NCI-H2227 (cell line): ENCODE measurements at regions not wholly inside any gene's neighbourhood (a gene's known extent, or its start where the extent isn't known, plus 50 kb on each side); places are given as distances from the start of the nearest gene placed in this dataset.
"Not testable (repeated sequence)": the region's sequence is repeated elsewhere in the genome, so short reads cannot be mapped to it uniquely, and the experiment has no call there.

ENCODE experiments used
- DNase-seq: peaks from one replicate; lab custom pipeline; 2025; ENCODE audit not compliant: unreplicated experiment; lab: John Stamatoyannopoulos, UW

DNA sequence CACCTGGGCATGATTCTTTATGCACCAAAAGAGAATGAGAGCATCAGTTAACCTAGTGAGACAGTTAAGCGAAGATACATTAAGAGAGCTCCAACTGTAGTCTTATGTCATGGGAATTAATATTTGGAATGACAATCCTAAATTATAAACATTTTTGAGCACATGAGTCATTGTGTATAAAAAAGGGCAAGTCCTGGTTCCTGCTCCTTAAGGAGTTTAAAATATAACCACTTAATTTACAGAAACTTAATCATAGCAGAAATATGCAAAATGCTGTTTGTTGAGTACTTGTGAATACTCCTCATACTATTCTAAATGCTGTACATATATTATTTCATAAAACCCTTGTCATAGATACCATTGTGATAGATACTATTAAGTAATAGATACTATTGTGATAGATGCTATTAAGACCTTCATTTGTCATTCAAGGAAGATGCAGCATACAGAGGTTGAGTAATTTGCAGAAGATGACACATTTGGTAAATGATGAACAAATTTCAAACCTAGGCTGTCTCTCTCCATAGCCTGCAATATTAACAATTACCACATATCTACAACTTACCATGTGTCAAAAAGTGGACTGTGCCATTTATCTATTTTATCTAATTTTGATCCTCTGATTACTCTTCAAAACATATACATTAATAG, 301.0 kb downstream of the TBC1D4 start:
- no peak for DNase-seq

DNA sequence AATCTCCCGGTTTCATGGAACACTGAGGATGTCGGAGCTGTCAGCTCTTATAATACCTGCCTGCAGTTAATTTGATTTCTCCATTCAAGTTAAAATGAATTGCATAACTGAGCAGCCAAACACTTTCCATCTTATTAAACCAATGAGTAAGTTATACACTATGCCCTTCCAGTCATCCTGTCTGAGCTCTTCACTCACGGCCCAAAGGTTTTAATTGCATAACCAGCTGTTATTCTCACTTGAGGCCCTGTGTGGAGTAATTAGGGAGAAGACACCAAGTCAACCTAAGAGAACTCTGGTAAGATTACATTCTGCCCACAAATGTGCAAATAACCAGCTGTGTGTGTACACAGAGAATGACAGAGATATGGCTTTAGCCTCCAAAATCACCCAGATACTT, 303.5 kb downstream of the TBC1D4 start:
- DNase-seq = no peak

DNA sequence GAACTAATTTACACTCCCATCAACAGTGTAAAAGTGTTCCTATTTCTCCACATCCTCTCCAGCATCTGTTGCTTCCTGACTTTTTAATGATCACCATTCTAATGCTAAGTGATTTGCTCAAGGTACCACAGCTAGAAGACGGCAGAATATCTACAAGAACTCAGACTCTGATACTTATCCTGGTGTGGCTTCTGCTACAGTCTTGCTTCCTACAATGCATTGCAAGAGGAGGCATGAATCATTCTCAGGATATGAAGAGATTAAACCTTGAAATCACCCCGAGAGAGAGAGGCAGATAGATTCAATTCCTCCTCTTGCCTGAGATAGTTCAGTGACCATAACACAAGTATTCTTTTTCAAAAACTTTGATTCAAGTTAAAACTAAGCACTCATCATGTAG, 306.4 kb downstream of the TBC1D4 start:
- no peak for DNase-seq

DNA sequence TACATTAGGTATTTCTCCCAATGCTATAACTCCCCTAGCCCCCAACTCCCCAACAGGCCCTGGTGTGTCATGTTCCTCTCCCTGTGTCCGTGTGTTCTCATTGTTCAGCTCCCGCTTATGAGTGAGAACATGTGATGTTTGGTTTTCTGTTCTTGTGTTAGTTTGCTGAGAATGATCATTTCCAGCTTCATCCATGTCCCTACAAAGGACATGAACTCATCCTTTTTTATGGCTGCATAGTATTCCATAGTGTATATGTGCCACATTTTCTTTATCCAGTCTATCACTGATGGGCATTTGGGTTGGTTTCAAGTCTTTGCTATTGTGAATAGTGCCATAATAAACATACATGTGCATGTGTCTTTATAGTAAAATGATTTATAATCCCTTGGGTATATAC, 306.9 kb downstream of the TBC1D4 start:
- DNase-seq = not testable (repeated sequence)

DNA sequence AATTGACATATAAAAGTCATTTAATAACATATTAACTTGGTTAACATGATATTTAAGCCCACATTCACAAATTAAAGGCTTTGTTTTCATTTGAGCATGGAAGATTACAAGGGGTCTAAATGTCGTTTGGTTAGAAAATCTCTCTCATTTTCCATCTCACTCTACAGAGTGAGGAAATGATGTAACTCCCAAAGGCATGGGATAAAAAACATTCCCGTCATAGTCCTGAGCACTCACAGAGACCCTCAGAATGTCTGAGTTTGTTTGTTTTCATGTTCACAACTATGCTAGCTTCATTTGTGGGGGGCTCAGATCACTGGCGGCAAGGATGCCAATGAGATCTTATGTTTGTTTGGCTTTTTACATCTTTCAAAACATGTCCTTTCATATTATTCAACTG, 307.5 kb downstream of the TBC1D4 start:
- no peak for DNase-seq

DNA sequence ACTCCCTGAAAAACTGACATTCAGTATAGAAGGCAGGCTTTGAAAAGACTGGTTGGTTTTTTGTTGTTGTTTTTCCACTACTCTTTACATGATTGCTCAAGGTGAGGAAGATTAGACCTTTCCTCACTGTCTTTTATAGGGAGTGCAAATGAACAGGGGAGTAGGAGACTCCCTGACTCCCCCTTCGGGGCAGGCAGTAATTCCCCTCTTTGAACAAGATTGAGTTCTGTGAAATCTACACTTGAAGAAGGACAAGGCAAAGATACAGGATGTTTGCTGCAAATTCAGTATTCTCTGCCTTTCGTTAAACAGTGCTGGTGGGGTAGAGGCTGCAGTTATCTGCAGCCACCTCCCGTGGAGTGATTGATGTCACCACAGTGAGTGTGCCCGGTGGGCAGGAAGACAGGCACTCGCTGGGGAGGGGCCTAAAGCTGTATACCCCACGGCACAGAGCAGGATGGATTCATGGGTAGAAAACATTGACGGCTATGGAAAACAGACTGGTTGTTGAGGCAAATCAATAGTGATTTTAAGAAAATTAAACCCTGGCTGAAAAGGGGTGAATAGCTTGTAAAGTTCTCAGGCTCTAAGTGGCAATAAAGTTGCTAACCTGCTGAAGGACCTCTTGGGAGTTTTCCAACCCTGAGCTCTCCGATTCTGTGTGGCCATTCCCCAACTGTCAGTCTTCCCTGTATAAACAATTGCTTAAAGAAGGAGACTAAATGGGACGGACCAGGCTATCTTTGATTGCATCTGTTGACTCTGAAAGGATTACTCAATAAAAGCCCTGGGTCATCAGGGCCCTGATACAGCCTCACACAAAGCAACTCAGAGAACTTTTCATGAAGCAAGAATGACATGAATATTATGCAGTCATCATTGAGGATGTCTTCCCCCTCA, 308.3 kb downstream of the TBC1D4 start:
- DNase-seq = peak; percentile 28

DNA sequence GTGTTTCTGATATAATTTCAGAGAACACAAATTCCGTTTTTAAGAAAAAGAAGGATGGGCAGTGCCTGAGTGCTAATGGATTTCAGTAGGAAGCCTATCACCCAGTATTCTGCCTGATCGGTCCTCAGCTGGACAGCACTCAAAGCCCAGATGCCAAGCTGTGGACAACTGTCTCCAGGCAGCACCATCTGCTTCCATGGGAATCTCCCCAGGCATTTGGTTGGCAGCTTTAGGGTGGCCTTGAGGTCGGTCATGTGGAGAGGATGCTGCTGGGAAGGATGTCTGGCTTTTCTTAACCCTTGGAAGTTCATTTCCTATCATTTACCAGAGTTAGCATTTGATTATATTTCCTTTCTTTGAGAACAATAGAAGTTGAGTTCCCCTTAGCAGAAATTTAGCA, 311.7 kb downstream of the TBC1D4 start:
- no peak for DNase-seq

DNA sequence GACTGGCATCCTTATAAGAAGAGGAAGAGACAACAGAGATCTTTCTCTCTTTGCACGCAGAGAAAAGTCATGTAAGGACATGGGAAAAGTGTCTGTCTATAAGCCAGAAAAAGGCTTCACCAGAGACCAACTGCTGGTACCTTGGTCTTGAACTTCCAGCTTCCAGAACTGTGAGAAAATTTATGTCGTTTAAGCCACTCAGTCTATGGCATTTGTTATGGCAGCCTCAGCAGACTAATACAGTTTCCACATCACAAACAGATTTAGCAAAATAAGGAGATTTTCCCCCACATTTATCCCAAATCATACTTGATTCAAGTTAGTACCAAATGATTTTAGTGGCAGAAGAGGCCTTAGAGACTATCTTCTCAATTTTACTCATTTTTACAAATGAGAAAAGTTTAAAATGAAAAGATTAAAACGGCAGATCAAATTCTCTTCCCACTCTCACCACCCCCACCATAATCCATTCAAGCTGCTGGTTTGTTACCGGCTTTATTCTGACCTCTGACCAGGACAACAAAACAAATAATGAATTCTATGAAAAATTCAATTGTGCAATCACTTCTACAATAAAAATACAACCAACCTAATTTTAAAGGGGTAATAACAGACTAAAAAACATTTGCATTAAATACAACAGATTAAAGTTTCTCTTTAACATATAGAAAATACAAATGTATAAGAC, 316.3 kb downstream of the TBC1D4 start:
- no peak for DNase-seq

DNA sequence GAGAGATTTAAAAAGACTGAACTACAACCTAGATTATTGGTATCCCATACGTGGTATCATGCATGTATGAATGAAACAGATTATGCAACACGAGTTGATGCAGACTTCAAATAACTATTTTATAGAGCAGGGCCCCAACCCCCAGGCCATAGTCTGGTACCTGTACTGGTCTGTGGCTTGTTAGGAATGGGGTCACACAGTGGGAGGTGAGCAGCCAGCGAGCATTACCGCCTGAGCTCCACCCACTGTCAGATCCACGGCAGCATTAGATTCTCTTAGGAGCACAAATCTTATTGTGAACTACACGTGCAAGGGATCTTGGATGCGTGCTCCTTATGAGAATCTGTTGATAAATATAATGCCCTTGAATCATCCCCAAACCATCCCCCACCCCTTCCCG, 320.2 kb downstream of the TBC1D4 start:
- no peak for DNase-seq

DNA sequence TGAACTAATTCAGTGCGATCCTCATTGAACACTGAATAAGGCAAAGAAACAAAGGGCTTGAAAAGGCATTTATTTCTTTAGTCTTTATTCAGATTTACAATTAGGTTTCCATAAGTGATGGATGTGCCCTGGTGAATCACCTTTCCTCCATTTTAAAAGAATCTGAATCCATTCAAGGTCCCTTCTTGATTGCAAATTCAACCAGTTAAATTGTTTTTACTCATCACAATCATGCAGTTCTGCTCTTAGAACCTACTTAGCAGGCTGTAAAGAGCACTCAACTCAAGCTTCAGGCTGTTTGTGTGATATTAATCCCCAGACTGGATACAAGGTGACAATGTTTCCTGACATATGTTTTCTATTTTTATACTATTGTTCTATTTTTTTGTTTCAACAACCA, 321.0 kb downstream of the TBC1D4 start:
- DNase-seq = no peak

DNA sequence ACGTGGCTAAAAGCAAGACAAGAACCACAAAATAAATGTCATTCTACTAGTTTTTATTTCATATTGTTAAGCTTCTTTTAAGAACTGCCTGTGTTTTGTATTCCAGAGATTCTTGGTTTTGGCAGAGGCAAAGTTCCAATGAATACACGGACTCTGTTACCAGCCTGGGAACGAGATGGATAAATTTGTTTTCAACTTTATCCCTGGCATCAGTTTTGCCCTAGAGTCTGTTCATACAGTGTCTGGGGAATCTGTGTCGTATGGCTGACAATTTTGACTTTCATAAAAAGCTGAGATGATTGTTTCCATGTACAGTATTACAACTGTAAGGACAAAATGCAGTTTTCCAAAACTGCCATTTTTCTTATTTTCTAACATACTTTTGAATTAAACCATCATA, 327.6 kb downstream of the TBC1D4 start:
- DNase-seq = no peak

DNA sequence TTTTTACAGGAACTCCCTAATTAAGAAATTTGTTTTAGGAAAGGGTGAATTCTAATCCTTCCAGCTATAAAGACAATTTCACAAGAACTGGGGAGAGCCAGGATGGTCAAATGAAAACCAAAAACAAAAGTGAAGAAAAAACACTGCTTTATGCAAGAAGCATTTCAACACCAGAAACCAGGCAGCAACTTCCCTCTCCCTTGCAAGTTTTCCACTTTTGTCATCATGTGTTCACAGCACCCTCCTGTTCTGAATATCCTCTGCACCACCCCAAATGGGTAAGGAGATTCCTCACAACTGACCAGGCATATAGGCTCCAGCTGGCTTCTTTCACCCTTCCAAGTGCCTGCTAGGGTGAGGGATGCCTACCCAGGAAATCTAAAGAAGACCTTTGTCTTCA, 328.1 kb downstream of the TBC1D4 start:
- DNase-seq = no peak

DNA sequence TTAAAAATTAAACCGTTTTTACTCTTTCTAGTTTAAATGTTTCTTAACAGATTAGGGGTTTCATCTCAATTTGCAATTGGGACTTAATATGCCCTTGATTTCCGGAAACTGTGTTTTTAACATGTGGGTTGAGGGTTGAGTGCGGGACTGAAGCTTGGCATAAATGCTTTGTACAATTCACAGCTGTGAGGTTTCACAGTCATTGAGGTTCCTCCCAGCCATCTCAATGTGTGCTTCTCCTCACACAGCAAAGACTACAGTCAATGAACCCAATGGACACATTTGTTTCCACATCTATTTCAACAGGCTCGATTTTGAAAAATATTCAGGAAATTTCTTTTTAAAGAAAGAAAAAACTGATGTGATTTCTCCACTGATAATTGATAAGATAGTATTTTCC, 328.6 kb downstream of the TBC1D4 start:
- no peak for DNase-seq

DNA sequence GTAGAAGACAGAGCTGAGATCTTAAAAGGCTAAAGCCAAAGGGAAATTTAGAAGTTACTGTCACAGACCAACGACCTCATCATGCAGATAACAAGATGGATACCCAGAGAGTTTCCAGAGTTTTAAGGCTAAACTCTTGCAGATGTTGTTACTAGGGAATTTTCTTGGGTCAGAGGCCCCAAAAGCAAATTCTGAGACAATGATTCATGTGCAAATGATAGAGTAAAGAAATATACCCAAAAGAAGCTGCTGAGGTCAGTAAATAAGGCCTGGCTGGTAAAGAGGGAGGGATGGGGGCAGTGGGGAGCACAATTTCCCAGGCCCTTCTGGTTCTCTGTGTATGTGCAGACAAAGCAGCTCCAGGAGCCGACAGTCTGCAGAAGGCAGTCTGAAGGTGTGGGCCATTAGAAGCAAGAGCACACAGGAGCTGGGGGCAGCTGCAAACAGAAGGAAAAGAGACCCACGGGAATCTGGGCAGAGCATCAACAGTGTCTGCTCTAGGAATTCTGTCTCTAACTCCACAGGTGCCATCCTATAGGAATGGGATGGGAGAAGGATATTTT, 330.8 kb downstream of the TBC1D4 start:
- DNase-seq = no peak

DNA sequence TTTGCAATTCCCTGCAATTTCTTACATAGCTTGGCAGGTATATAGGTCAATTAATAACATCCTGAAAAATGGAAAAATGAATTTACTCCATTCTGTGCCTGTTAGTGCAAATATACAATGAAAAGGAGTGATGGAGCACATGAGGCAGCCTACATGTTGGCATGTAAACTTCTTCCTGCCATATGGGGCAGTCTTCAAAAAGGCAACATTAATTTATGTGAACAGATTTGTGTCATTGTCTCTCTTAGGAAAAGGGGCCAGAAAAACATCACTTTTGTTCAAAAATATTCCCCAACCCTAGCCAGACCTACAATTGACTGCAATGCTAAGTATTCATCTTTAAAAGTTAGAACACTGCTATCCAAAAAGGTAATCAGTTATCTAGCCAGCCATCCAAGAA, 332.2 kb downstream of the TBC1D4 start:
- no peak for DNase-seq

DNA sequence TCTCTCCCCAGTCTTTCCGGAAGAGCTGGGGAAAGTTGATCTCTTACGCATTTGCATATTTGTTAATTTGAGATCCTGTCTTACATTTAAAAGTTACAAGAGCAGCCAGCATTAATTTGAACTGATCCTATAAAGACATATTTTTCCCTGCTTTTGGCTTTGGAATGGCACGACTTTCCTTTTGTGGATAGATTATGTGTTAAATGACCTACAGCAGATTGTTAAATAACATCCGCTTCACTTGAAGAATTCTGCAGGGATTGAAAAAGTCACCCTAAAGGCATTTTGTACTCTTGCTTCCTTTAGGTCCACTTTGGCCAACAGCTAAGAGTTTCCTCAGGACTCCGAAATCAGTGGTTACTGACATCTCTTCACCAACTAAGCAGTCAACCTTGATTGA, 334.0 kb downstream of the TBC1D4 start:
- no peak for DNase-seq

DNA sequence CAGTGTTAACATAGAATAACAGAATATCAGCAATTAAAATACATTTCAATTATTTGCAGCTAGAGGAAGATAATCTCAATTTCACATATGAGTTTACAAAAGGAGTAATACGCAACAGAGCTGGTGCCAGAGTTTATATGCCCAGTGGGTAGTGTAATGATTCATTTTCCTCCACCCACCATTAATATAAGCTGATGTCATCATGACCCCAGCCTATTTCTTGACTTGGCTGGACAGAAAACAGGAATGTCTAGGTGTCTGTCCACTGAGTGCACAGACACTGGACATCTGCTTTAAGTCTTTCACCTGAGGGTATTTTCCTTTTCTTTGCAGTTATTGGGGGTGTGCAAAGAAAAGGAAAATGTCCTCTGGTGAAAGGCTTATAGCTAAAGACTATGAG, 335.5 kb downstream of the TBC1D4 start:
- no peak for DNase-seq

DNA sequence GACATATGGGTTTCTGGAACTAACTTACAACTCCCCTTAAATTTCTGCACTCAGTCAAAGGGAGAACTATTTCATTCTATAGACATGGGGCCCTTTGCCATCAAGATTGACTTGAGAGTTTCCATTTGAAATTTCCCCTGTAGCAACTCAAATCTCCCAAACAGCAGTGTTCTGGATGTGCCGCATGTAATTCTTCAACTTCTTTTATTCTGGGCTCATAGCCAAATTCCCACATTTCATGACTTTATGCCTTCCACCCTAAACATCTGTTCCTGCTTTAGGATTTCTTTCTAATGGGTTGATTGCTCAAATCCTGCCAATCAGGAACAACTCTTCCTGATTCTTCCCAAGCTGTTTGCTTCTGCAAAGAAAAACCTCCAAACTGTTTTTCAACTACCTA, 336.0 kb downstream of the TBC1D4 start:
- DNase-seq = no peak

DNA sequence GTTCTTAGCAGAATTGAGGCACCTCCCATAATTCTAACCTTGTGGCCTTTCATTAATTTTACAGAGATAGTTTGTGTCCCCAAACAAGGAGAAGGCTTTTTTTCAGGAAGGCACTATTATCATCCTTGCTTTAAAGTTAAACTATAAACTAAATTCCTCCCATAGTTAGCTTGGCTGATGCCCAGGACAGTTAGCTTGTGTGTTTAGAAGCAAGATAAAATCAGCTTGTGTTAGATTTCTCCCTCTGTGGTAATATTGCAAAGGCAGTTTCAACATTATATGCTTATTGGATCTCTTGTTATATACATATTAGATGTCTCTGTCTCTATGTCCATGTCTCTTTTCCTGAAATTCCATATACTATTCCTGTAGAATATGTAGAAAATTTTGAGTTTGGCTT, 342.7 kb downstream of the TBC1D4 start:
- DNase-seq = no peak

DNA sequence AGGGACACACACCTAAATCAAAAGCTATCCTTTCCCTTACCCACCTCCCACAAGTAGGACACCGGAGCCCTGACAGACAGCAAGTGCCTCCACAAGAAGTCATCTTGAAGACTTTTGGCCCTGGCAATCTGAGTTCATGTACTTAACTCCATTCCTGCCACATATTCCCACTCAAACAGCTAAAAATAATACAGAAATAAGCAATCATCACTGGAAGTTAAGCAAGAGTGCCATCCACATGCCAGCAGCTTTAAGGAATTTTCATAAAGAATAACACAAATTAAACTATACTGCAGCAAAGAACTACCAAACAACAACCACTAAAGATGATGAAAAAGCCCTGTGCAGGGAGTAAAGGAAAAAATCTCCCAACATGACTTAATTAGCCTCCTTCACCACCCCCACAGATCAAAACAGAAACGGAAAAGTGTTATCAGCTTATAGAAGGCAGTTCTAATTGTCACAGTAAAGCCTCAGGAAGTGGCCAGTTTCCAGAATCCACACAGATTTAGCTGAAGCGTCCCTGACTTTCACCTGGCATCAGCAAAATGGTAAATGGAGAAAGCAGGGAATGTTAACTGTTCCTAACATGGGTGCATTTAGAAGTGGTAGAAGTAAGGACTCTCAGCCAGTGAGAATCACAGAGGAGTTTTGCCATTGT, 343.9 kb downstream of the TBC1D4 start:
- no peak for DNase-seq

DNA sequence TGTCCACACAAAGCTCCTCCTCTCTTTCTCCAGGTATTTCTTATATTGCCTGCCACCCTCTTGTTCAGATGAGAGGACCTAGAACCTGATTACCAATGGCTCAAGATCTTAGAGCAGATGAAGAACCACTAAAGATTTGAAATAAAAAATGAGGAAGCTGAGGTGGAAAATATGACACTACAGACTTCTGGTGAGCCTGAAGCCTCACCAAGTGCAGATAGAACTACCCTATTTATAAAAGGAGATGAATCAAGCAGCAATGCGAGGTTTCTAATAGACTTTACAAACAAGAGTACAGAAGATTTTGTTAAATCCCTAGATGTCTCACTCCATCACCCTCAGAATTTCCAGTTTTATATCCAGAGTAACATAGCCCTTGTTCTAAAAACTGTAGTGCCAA, 345.8 kb downstream of the TBC1D4 start:
- no peak for DNase-seq
